ENCODE measurements at regions not wholly inside any gene's neighbourhood (a gene's known extent, or its start where the extent isn't known, plus 50 kb on each side); places are given as distances from the start of the nearest gene placed in this dataset.

- H3K4me3 ChIP-seq, result no peak overlapping the region
- no peaks in the 10 kb centered on the region for H3K27me3 ChIP-seq (ENCODE audit: insufficient read depth)
- H3K4me2 ChIP-seq, result no peak overlapping the region
- peaks cover 10% of the 10 kb centered on the region for H3K27me3 Mint-ChIP-seq (ENCODE audit: insufficient read depth, low read depth, poor library complexity)
- peak; percentile 86 for ATAC-seq
- no peaks in the 10 kb centered on the region; the same call in 2 of the 3 replicates for H3K36me3 Mint-ChIP-seq (ENCODE audit: low read depth)
- H3K79me2 ChIP-seq (replicated peaks; ENCODE audit: insufficient read depth), result no peaks in the 10 kb centered on the region
- H3K4me3 Mint-ChIP-seq, result no peak overlapping the region
- peaks cover 21% of the 10 kb centered on the region for H3K4me1 Mint-ChIP-seq
- H3K4me1 ChIP-seq (ENCODE audit: insufficient read depth), result no peaks in the 10 kb centered on the region
- no peaks in the 10 kb centered on the region for H3F3A ChIP-seq (replicated peaks; ENCODE audit: low read depth)
- H4K20me1 ChIP-seq (replicated peaks; ENCODE audit: insufficient read depth), result no peaks in the 10 kb centered on the region; the same call in 1 of the 2 replicates
- H3K36me3 ChIP-seq (ENCODE audit: insufficient read depth), result no peaks in the 10 kb centered on the region
- no peak for TF ChIP-seq CTCF (conservative IDR thresholded peaks at IDR 0.05; ENCODE audit: low read depth in 2 of 2)
- no peak for TF ChIP-seq NANOG (IDR thresholded peaks at IDR 0.05; ENCODE audit: borderline replicate concordance)
- TF ChIP-seq STAT1 (IDR thresholded peaks at IDR 0.05; ENCODE audit: unreplicated experiment), result no peak
- no peak for TF ChIP-seq EZH2 (IDR thresholded peaks at IDR 0.05; ENCODE audit: low read depth, unreplicated experiment)
- no peak for TF ChIP-seq POLR2AphosphoS5 (IDR thresholded peaks at IDR 0.05; ENCODE audit: low read depth)
- no peak for TF ChIP-seq JUNB (IDR thresholded peaks at IDR 0.05; ENCODE audit: unreplicated experiment)
- TF ChIP-seq ZNF114 (CRISPR knock-in tag; IDR thresholded peaks at IDR 0.05), result no peak
- TF ChIP-seq ZNF462 (CRISPR knock-in tag; IDR thresholded peaks at IDR 0.05), result no peak
- TF ChIP-seq ZNF331 (CRISPR knock-in tag; IDR thresholded peaks at IDR 0.05; ENCODE audit: low read depth), result no peak
- TF ChIP-seq ETS1 (IDR thresholded peaks at IDR 0.05), result no peak
- no peak for TF ChIP-seq EZH2phosphoT487 (IDR thresholded peaks at IDR 0.05; ENCODE audit: unreplicated experiment)
- TF ChIP-seq CREB1 (CRISPR knock-in tag; IDR thresholded peaks at IDR 0.05; ENCODE audit: low read depth), result no peak
- TF ChIP-seq REST (IDR thresholded peaks at IDR 0.05; ENCODE audit: unreplicated experiment), result no peak
- H3K27ac ChIP-seq (ENCODE audit: low read depth), result no peak overlapping the region
- H3K27ac Mint-ChIP-seq, result no peak overlapping the region
- H3K9me3 Mint-ChIP-seq, result no peaks in the 10 kb centered on the region
- 0 out of 2 replicates have a peak, but pooled peaks cover under 1% of the 10 kb centered on the region for H3K9me2 ChIP-seq (ENCODE audit: insufficient read depth)
- H2AFZ ChIP-seq, result 0 out of 2 replicates have a peak overlapping the region, but pooled peaks have one; percentile 6
- peak; percentile 19 for DNase-seq (ENCODE audit: low spot score)
Measured at GRCh38 chr2:54377901-54378493, 78.1 kb upstream of the SPTBN1 start.
